GM12801 (cell line): ENCODE measurements at regions not wholly inside any gene's neighbourhood (a gene's known extent, or its start where the extent isn't known, plus 50 kb on each side); places are given as distances from the start of the nearest gene placed in this dataset.

ENCODE experiments used
- CTCF ChIP-seq: IDR thresholded peaks from one replicate; pipeline ENCODE4 v1.5.1; 2011; ENCODE audit warnings: control low read depth; ENCODE audit not compliant: insufficient read length; ENCODE audit errors: extremely low read depth

GRCh38 chr5:68759593-68759992, 334.2 kb upstream of the SLC30A5 start:
- no peak for TF ChIP-seq CTCF

- no peak for TF ChIP-seq CTCF
These were observed 331.6 kb upstream of the SLC30A5 start for GRCh38 chr5:68762201-68762600.

- no peak for TF ChIP-seq CTCF
These were observed 326.8 kb upstream of the SLC30A5 start for GRCh38 chr5:68766952-68767464.

- no peak for TF ChIP-seq CTCF
These were observed 323.3 kb upstream of the SLC30A5 start for GRCh38 chr5:68770551-68770950.

- TF ChIP-seq CTCF = no peak
These were observed 322.6 kb upstream of the SLC30A5 start for GRCh38 chr5:68771221-68771620.

GRCh38 chr5:68771732-68772131, 322.1 kb upstream of the SLC30A5 start:
- no peak for TF ChIP-seq CTCF

GRCh38 chr5:68776381-68776780, 317.4 kb upstream of the SLC30A5 start:
- no peak for TF ChIP-seq CTCF

GRCh38 chr5:68777135-68777534, 316.7 kb upstream of the SLC30A5 start:
- no peak for TF ChIP-seq CTCF
